Breast epithelium (tissue), 3 donors: ENCODE measurements at regions not wholly inside any gene's neighbourhood (a gene's known extent, or its start where the extent isn't known, plus 50 kb on each side); places are given as distances from the start of the nearest gene placed in this dataset.

Experiments
- POLR2A ChIP-seq: fragments of 450-650 bp; IDR thresholded peaks from one replicate; pipeline ENCODE4 v1.6.1; 2016; ENCODE audit warnings: antibody characterized with exemption, mild to moderate bottlenecking, moderate library complexity
- POLR2AphosphoS5 ChIP-seq, 3 donors: sonication (generic); formaldehyde crosslinking; IDR thresholded peaks; one replicate each; pipeline ENCODE4 v1.6.1; 2017; ENCODE audit warnings: antibody characterized with exemption in 3 of 3
- TF ChIP-seq, protein P1 (sequence below), 3 donors: fragments of 450-650 bp; IDR thresholded peaks; one replicate each; pipeline ENCODE4 v1.5.1; 2016 to 2017; ENCODE audit warnings: antibody characterized with exemption in 3 of 3, mild to moderate bottlenecking in 3 of 3, moderate library complexity in 3 of 3

DNA sequence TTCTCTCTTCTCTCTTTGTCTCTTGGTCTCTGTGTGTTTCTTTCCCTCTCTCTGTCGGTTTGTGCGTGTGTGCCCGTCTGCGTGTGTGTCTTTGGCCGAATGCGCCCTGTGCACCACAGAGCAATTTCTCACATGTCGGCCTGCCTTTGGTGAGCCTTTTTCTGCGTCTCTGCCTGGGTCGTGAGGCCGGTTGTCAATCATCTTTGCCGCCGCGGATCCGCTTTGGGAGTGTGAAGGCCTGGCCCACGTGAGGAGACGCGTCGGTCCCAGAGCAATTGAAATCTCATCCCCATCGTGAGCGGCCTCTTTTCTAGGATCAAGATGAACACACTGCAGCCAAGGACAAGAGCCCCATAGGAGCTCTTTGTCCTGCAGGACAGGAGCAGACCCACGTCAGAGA lies 580.7 kb upstream of the ZNF337 start:
- TF ChIP-seq POLR2AphosphoS5 (IDR thresholded peaks at IDR 0.05) (no peak), POLR2A (no peak)
- TF ChIP-seq, protein P1, sequence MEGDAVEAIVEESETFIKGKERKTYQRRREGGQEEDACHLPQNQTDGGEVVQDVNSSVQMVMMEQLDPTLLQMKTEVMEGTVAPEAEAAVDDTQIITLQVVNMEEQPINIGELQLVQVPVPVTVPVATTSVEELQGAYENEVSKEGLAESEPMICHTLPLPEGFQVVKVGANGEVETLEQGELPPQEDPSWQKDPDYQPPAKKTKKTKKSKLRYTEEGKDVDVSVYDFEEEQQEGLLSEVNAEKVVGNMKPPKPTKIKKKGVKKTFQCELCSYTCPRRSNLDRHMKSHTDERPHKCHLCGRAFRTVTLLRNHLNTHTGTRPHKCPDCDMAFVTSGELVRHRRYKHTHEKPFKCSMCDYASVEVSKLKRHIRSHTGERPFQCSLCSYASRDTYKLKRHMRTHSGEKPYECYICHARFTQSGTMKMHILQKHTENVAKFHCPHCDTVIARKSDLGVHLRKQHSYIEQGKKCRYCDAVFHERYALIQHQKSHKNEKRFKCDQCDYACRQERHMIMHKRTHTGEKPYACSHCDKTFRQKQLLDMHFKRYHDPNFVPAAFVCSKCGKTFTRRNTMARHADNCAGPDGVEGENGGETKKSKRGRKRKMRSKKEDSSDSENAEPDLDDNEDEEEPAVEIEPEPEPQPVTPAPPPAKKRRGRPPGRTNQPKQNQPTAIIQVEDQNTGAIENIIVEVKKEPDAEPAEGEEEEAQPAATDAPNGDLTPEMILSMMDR (IDR thresholded peaks at IDR 0.05), result no peak
